ENCODE measurements at regions not wholly inside any gene's neighbourhood (a gene's known extent, or its start where the extent isn't known, plus 50 kb on each side); places are given as distances from the start of the nearest gene placed in this dataset.
"Not testable (repeated sequence)": the region's sequence is repeated elsewhere in the genome, so short reads cannot be mapped to it uniquely, and the experiment has no call there.

DNA sequence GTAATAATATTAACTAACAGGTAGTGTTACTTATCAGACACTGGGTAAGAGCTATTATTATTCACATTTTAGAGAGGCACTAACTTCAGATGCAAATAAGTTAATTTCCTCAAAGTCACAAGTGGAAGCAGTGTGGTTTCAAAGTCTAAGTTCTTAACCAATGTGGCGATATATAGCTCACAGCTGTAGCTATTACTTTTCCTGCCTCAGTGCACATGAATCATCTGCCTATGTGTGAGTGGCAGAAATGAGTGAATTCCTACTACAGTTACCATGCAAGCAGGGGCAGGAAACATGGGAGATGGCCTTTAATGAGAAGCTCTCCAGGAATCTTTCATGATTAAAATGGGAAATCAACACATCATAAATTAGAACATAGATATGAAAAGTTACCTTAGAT is 126.2 kb upstream of the EYA4 start:
- DNase-seq (ENCODE audit: low read depth) = no peak

DNA sequence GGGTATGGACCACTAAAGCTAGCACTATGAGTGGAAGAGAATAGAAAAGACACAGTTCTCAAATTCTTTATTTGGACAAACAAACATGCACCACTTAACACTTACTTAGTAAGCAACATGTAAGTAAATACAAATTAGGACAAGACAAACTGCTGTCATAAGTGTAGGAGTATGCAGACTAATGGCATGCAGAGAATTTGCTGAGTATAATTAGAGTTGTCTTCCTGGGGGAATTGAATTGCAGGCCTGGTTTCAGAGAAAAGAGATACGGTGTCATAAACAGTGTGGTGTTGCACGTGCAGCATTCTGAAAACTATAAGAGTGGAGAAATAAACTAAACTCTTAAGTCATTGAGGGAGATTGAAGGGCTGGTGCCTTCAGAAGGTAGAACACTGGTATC is 125.2 kb upstream of the EYA4 start:
- DNase-seq (ENCODE audit: low read depth) = no peak

DNA sequence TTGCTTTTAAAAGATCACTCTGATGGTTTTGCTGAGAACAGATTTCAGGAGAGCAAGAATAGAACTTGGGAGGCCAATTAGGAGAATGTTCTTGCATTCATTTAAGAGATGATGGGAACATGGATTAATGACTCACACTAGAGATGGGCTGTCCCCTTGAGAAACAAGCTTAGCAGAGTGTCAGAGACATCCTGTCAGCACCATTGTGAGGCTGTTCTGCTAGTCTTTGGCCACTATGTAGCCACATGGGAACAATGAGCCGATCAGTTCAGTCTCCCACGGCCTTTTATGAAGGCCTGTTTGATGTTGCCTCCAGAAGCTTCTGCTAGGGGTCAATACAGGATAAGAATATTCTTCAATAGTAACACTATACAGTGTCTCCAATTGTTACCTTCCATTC is 113.0 kb upstream of the EYA4 start:
- no peak for DNase-seq (ENCODE audit: low read depth)

DNA sequence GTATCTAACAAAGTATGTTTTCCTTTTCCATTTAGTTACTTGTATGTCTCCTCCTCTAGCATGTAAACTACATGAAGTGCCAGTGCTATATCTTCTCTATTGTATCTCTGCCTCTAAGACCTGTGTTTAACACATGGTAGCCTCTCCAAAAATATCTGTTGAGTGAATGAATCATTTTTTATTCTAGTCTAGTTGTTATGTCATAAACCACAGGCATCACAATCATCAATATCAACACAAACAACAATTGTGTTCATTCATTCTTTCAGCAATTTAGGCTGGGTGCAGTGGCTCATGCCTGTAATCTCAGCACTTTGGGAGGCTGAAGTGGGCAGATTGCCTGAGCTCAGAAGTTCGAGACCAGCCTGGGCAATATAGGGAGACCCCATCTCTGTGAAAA is 111.6 kb upstream of the EYA4 start:
- no peak for DNase-seq (ENCODE audit: low read depth)

DNA sequence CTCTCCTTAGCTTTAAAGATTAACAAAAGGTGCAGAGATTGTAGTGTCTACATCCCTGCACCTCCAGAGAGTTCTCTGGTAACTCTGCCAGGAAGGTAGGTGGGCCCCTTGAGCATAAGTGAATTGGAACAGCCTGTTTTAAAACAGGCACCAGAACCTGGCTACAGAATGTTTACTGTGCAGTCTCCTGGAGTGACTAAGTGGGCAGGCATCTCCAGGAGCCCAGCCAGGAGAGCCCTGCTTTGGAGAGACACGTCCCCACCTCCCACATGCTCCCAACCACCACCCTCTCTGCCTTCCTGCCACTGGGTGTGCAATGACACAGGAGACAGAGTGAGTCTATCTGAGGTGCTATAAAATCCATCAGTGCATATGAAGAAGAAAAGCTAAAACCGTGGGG is 110.3 kb upstream of the EYA4 start:
- DNase-seq (ENCODE audit: low read depth) = no peak

DNA sequence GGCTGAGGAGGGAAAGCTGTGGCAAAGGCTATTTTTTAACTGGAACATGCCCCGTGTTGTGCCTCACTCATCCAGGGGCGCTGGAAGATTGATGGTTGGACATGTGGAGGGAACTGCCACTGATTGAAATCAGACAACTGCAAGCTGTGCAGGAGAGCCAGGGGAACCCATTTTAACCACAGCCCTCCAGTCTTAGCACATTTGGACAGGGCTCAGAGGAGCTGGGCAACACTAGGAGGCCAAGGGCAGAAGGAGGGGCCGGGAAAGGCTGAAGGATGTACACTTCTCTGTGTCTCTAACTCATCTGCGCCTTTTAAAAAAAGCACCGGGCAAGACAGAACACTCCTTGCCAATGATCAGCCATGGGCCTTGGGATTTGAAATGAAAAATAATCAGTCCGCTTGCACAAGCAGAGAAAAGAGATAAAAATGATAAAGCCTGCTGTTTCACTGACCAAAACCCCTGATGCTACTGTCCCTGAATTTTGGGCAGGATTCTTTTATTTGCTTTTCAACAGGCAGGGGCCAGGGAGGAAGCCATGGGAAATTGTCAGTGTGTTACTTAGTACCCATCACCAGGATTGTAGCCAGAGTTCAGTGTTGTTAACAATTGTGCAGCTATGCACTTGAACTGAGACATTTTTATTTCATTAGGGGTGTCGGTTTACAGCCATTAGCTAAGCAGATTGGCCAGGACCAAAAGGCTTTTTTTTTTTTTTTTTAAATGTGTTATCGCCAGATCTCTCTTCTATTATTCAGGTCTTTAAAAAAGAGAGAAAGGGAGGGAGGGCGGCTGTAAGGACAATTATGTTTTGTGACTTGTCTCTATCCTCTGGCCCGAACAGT is 109.3 kb upstream of the EYA4 start:
- no peak for DNase-seq (ENCODE audit: low read depth)

DNA sequence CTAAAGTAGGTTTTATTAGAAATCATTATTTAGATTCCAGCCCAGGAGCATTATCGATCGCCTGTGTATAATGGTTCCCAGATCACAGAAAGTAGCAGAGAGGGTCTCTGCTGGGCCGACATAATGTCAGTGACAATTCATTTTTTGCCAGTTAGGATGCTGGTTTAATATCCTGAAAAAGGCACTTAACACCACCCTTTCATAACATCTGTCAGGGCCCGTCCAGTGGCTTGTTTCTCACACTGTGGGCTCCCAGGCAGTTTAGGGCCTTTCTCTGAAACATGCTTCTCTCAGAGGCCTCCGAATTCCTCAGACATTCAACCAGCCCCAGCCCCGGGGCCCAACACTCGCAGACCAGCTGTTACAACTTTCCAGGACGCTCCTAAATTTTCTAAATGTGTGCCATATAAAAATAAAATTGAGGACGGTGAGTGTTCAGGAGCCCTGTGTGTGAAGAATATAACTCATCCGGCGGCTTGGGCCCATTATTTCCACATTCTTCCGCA is 108.6 kb upstream of the EYA4 start:
- no peak for DNase-seq (ENCODE audit: low read depth)

DNA sequence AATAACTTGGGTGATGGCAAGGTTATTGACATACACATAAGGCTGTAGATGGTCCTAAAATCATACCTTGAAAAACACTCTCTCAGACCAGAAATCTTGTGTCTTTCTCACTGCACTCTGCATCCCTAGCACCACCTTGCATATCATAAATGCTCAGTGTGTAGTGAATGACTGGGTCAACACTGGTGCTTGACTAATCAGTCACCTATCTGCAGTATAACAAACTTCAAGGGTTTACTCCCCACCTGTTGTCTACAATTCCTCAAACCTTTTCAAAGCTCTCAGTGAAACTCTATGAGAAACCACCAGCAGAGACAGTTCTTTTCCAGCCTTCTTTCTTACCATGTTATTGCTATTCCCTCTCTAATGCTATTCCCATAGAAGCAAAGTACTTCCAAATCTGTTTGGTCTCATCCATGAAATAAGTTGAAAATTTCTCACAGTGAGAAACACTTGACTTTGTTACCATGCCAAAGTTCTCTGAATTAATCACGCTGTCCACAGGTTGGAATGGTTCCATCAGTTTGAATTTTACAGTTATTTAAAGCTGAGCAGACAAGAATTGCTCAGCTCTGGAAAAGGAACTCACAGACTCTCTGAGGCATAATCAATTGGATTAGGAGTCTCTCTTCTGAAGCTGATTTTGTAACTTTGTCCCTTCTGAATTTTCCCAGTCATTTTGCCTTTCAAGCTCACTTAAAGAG is 104.8 kb upstream of the EYA4 start:
- DNase-seq (ENCODE audit: low read depth) = no peak

DNA sequence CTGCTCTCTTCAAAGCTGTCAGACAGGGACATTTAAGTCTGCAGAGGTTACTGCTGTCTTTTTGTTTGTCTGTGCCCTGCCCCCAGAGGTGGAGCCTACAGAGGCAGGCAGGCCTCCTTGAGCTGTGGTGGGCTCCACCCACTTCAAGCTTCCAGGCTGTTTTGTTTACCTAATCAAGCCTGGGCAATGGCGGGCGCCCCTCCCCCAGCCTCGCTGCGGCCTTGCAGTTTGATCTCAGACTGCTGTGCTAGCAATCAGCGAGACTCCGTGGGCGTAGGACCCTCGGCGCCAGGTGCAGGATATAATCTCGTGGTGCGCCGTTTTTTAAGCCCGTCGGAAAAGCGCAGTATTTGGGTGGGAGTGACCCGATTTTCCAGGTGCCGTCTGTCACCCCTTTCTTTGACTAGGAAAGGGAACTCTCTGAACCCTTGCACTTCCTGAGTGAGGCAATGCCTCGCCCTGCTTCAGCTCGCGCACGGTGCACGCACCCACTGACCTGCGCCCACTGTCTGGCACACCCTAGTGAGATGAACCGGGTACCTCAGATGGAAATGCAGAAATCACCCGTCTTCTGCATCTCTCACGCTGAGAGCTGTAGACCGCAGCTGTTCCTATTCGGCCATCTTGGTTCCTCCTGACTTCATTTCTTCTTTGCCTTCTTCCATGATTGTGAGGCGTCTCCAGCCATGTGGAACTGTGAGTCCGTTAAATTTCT is 93.5 kb upstream of the EYA4 start:
- DNase-seq (ENCODE audit: low read depth) = not testable (repeated sequence)

DNA sequence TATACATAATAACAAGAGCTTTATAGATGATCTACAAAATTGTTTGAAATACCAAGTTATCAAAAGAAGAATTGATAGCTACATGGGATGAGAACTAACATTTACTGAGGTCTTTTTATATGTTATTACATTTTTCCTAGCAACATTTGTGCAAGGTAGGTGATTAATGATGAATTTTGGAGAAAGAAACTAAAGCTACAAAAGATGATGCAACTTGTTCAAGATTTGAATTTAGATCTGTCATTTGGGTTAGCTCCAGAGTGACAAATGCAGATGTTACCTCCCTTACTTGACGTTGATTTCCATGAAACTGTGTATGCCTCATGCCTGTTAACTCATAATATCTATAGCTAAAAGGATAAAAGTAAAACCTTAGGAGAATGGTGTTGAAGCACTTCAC is 84.5 kb upstream of the EYA4 start:
- no peak for DNase-seq (ENCODE audit: low read depth)

DNA sequence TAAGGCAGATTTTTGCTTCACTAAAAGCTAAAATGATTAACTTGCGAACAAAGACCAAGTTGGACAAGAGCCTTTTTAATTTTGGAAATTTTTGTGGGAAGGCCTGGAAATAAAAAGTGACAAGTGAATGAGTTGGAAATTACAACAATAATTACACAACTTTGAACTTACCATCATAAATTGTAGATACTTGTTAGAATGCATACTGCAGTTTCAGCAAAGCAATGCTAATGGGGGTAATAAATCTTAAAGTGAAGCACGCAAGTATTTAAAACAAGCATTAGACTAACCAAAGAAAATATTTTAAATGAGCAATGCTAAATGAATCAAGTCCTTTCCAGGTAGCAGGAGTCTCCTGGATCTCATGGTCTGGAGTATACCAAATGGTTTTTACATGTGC is 83.2 kb upstream of the EYA4 start:
- DNase-seq (ENCODE audit: low read depth) = no peak

DNA sequence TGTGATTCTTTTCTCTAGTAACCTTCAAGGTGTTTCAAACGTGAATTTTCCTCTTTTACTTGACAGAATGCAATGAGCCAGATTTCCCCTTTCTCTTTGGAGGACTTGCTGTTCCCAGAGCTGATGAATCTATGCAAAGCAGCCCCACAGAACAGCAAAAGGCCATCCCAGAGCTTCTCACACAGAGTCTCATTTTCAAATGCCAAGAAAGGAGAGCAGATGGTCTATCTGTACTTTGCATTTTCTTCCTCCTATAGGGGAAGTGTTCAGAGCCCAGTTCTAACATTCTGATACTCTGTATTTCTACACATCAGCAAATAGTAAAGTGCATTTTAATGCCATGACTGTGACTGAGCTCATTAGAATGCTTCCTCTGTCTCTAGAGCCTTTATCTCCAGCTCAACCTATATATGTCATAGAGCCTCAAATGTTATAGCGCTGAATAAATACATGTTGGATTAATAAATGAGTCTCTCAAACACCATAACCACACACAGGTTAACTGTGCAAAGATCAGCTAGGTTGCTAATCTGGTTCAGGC is 81.8 kb upstream of the EYA4 start:
- no peak for DNase-seq (ENCODE audit: low read depth)

DNA sequence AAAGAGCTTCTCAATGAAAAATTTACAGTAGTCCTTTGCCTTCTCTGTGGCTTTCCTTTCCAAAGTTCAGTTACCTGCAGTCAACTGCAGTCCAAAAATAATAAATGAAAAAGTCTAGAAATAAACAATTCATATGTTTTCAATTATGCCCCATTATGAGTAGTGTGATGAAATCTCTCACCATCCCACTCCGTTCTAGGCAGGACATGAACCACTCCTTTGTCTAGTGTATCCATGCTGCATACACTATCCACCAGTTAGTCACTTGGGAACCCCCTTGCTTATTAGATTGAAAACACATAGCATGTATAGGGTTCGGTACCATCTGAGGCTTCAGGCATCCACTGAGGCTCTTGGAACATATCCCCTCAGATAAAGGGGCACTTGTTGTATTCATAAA is 80.6 kb upstream of the EYA4 start:
- DNase-seq (ENCODE audit: low read depth) = peak; percentile 24

DNA sequence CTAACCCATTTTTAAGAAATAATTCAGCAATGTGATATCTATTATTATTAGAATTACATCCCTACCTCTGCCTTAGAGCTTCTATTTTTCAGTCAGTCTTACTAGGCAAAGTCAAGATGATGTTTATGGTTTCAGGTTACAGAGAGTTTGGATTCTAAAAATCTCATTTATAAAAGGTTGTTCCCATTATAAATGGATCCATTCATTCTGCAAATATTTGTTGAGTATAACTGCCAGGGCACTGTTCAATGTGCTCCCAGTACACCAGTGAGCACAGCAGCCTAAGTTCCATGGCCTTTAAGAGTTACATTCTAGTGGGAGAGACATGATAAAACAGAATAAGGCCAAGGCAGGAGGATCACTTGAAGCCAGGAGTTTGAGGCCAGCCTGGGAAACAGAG is 75.9 kb upstream of the EYA4 start:
- DNase-seq (ENCODE audit: low read depth) = no peak

DNA sequence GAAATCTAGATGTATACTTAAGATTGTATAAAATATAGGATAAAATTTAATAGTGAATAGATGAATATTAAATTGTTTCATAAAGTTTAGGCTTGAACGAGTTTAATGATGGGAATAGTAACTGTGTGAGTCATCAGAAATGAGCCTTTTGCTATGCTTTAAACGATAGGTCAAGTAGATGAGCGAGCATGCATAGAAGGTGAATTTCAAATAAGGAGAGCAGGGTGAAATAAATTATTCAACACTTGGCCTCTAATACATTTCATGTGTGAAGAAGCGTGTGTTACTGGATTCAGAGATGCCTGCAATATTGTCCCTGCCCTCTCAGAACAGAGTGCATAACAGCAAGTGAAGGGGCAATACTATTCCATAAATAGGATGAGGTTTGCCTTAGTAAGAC is 74.4 kb upstream of the EYA4 start:
- no peak for DNase-seq (ENCODE audit: low read depth)

DNA sequence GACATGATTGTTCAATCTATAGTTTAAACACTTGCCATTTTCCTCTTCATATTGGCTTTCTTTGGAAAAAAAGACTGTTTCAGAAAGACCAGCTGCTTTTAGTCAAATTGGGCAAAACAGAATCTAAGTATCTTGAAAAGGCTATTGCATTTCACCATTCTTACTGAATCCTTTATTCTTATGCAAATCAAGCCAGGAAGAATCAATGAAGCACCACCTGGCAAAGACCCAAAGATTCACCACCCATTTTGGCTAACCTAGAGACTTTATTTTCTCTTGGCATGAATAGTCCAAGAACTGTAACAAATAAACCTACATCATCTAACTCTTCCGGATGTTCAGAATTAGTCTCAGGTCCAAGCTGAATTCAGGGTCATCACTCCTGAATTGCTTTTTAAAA is 71.3 kb upstream of the EYA4 start:
- no peak for DNase-seq (ENCODE audit: low read depth)

DNA sequence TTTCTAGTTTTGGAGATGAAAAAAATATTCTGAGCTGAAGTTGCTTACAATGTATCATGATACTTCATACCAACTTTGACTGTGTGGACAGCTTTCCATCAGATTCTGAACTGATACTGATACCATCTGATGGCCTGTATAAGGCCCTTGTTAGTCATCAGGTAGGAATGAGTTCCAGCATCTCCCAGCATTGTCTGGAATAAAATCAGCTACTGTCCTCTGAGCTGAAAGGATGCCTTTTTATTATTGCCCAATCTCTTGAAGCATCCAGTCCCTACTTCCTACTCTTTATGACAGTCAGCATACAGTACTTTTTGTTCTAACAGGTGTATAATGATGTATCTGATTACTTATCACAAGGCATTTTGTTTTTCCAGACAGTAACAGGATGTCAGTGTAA is 70.6 kb upstream of the EYA4 start:
- no peak for DNase-seq (ENCODE audit: low read depth)

DNA sequence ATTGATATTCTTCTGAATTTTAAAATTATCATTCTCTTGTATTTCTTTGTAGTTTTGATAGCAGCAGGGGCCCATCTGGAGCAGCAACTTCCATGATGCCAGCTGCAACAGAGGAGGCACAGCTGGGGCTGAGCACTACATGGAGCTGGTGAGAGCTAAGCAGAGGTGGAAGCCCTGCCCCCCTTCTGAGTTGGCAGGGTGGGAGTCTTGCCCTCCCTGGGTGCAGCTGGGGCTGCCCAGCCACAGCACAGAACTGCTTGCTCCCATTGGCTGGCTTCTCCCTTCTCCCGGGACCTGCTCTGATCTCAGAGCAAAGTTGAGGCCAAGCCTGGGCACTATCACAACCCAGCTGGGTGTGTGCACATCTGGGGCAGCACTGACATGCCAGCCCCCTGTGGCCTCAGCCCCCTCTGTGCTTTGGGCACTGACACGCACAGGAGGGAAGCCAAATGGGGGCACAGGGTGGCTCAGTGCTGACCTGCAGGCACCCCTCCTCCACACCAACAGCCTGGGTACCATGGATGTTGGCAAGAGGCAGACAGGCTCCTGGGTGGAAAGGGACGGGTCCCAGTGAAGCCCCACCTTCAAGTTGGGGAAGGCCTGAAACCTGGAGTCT is 69.1 kb upstream of the EYA4 start:
- no peak for DNase-seq (ENCODE audit: low read depth)

DNA sequence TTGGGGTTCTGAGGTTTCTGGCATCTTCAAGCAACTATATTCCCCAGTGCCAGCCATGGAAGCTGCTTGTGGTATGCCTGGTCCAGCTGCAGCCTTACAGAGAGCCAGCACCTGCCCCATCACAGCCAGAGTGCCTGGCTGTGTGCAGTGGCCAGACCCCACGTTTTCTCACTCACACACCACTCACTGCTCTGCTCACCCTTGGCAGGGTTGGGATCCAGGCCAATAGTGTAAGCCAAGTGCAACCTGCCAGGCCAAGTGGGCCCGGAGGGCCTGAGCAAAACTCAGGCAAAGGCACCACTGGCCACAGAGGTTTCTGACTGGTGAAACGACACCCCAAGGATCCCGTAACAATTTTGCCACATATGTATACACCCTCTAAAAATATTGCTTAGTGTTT is 67.9 kb upstream of the EYA4 start:
- DNase-seq (ENCODE audit: low read depth) = no peak

DNA sequence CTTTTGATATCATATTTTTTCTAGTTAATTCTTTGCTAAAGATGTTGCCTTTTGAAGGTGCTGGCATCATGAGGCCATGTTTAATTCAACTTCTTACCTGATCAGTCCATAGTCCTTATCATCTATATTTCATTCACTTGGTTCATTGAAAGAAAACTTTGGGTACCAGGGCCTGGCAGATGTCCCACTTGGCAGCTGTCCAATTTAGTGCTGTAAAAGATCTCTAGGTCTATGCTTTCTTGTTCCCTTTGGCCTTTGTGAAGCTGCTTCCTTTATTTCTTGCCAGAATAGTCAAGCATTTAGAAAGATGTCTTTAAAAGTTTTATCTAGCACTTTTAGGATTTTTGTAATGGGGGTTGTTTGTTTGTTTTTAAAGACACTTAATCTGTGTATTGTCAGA is 61.7 kb upstream of the EYA4 start:
- no peak for DNase-seq (ENCODE audit: low read depth)

DNA sequence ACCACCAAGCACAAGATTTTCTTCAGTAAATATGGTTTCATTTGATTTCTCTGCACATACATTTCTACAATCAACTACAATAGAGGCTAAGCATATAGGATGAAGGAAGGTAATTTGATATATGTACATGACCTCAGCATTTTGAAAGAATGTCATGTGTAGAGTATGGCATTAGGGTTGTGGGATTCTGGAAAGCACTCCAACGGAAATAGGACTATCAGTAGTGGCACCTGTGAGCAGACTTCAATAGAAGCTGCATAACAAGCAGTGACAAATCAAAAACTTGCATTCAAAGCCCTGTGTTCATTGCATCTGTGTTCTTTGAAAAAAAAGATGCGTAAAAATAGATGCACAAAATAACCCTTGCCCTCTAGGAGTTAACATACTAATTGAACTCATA is 57.5 kb upstream of the EYA4 start:
- no peak for DNase-seq (ENCODE audit: low read depth)

DNA sequence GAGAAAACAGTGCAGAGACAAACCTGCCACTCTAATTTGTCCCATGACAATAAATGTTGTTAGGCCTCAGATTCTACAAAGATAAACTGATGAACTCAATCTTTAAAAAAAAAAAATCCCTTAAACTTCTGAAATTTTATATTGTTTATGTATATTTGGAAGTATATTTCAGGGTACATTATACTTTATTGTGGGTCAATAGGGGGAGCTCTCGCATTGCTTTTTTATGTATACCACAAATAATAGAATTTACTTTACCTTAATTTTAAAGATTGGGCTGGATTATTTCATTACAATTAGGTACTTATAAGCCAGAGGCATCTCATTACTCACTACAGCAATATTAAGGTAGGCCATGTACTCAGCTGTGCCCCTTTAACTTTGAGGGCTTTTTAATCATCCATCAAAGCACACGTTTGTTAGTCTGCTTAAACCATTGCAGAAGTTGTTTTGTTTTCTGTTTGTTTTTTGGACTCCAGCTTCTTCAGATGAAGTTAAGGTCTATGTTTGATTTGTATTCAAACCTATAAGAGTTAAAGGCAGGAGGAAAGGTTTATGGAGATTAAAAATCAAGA is 56.3 kb upstream of the EYA4 start:
- DNase-seq (ENCODE audit: low read depth) = peak; percentile 19
